Esophagus muscularis mucosa (tissue), 4 donors: ENCODE measurements at regions not wholly inside any gene's neighbourhood (a gene's known extent, or its start where the extent isn't known, plus 50 kb on each side); places are given as distances from the start of the nearest gene placed in this dataset.

Experiments used
- EP300 ChIP-seq: sonication (generic); formaldehyde crosslinking; IDR thresholded peaks from one replicate; pipeline ENCODE4 v1.6.1; 2017; ENCODE audit warnings: antibody characterized with exemption
- POLR2A ChIP-seq: fragments of 450-650 bp; IDR thresholded peaks from one replicate; pipeline ENCODE4 v1.6.1; 2017; ENCODE audit warnings: antibody characterized with exemption, moderate library complexity, mild to moderate bottlenecking, low read depth
- POLR2AphosphoS5 ChIP-seq, 2 donors: sonication (generic); formaldehyde crosslinking; IDR thresholded peaks; one replicate each; pipeline ENCODE4 v1.6.1; 2017; ENCODE audit warnings: antibody characterized with exemption in 2 of 2
- TF ChIP-seq, protein P1 (sequence below), 3 experiments: fragments of 200-600 bp in 2 of 3; fragments of 450-650 bp in 1 of 3; sonication (generic) in 2 of 3; IDR thresholded peaks; one replicate each; pipeline ENCODE4 v1.5.1; 2017 to 2019; ENCODE audit warnings: antibody characterized with exemption in 3 of 3, mild to moderate bottlenecking in 2 of 3, moderate library complexity in 1 of 3

DNA sequence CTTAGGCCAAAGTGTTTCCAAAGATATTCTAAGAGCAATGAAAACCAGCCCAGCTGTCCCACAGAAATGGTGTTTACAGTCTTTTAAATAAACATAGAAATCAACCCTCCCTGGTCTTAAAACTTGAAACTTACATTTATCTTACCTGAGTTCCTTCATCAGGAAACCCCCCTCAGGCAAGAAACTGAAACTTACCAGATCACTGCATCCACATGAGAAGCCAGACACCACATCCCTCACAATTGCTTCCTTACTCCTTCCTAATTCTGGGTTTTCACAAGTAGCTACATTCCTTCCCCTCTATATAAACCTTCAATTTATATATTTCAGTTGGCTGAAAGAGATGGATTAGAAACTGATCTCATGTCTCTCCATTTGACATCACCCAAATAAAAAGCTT, 563.0 kb upstream of the CHRM3 start:
- no peak for TF ChIP-seq POLR2A
- TF ChIP-seq EP300, result no peak
- TF ChIP-seq, protein P1, sequence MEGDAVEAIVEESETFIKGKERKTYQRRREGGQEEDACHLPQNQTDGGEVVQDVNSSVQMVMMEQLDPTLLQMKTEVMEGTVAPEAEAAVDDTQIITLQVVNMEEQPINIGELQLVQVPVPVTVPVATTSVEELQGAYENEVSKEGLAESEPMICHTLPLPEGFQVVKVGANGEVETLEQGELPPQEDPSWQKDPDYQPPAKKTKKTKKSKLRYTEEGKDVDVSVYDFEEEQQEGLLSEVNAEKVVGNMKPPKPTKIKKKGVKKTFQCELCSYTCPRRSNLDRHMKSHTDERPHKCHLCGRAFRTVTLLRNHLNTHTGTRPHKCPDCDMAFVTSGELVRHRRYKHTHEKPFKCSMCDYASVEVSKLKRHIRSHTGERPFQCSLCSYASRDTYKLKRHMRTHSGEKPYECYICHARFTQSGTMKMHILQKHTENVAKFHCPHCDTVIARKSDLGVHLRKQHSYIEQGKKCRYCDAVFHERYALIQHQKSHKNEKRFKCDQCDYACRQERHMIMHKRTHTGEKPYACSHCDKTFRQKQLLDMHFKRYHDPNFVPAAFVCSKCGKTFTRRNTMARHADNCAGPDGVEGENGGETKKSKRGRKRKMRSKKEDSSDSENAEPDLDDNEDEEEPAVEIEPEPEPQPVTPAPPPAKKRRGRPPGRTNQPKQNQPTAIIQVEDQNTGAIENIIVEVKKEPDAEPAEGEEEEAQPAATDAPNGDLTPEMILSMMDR (IDR thresholded peaks at IDR 0.05), result no peak
- TF ChIP-seq POLR2AphosphoS5 (IDR thresholded peaks at IDR 0.05), result no peak
